ENCODE measurements at regions not wholly inside any gene's neighbourhood (a gene's known extent, or its start where the extent isn't known, plus 50 kb on each side); places are given as distances from the start of the nearest gene placed in this dataset.

DNA sequence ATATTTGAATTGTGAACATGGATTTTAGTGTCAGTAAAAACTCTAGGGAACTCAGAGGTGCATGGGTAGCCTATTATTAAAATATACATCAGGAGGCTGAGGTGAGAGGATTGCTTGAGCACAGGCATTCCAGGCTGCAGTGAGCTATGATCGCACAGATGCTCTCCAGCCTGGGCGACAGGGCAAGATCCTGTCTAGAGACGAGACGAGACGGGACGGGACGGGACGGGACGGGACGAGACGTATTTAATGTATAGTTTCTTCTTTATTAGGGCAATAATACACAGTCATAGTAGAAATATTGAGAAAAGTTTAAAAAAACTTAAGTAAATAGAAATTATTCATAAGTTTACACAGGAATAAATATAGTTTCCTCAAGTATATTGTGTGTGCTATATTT is 89.3 kb downstream of the DIPK2A start:
- no peak for ATAC-seq
- no peak for FAIRE-seq
- TF ChIP-seq, protein P1, sequence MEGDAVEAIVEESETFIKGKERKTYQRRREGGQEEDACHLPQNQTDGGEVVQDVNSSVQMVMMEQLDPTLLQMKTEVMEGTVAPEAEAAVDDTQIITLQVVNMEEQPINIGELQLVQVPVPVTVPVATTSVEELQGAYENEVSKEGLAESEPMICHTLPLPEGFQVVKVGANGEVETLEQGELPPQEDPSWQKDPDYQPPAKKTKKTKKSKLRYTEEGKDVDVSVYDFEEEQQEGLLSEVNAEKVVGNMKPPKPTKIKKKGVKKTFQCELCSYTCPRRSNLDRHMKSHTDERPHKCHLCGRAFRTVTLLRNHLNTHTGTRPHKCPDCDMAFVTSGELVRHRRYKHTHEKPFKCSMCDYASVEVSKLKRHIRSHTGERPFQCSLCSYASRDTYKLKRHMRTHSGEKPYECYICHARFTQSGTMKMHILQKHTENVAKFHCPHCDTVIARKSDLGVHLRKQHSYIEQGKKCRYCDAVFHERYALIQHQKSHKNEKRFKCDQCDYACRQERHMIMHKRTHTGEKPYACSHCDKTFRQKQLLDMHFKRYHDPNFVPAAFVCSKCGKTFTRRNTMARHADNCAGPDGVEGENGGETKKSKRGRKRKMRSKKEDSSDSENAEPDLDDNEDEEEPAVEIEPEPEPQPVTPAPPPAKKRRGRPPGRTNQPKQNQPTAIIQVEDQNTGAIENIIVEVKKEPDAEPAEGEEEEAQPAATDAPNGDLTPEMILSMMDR (IDR thresholded peaks at IDR 0.05) = no peak
- Histone ChIP-seq H3K4me3 (no peak overlapping the region), H3K4me1 (no peaks in the 10 kb centered on the region), H3K27me3 (no peaks in the 10 kb centered on the region), H3K36me3 (no peaks in the 10 kb centered on the region), H3K9me3 (no peaks in the 10 kb centered on the region), H3K27ac (no peak overlapping the region)
- intact Hi-C loops (cut with DNase I) = no loop called here
- 95 to 96% methylated on average over 11 of the region's 11 CpGs for WGBS, 2 donors
- DNase-seq = no peak

DNA sequence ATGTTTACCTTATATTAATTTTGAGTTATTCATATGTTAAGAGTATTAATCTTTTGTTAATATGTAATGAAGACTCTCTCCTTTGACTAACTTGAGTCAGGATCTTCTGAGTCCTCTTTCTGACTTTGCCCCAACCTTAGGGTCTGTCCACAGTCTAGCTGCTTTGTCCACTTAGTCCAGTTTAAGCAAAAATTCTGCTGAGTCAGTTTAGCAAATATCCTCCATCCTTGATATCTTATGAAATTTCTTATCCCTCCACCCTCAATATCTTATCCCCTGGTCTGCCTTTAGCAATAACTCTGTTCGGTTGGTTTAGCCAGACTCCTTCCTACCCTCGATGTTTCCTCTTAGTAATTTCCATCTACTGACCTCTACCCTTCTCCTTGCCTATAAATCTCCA is 91.7 kb downstream of the DIPK2A start:
- intact Hi-C loops (cut with DNase I) = no loop called here
- DNase-seq (no peak), ATAC-seq (no peak), FAIRE-seq (no peak)
- WGBS, 2 donors = 57 to 65% methylated on average over 2 of the region's 2 CpGs
- TF ChIP-seq, protein P1 (IDR thresholded peaks at IDR 0.05) = no peak
- Histone ChIP-seq H3K4me3 (no peak overlapping the region), H3K36me3 (no peaks in the 10 kb centered on the region), H3K9me3 (no peaks in the 10 kb centered on the region), H3K4me1 (no peaks in the 10 kb centered on the region), H3K27me3 (no peaks in the 10 kb centered on the region), H3K27ac (no peak overlapping the region)

DNA sequence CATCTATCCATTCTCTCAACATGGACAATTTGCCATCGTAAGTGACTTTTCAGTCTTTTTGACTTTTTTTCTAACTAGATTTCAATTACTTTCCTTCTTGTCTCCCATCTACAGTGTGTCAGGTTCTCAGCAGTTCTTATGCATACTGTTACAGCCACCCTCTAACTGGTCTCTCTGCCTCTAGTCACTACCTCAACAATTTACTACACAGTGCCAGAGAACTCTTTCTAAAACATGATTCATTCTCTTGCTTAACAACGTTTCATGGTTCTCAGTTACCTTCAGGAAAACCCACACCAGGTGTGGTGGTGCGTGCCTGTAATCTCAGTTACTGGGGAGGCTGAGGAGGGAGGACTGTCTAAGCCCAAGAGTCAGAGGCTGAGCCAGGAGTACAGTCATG is 95.4 kb downstream of the DIPK2A start:
- no peak overlapping the region for H3K27ac ChIP-seq
- TF ChIP-seq, protein P1 (IDR thresholded peaks at IDR 0.05) = no peak
- no peaks in the 10 kb centered on the region for H3K36me3 ChIP-seq
- 78 to 79% methylated on average over 3 of the region's 3 CpGs for WGBS, 2 donors
- ATAC-seq = no peak
- no peaks in the 10 kb centered on the region for H3K4me1 ChIP-seq
- FAIRE-seq = no peak
- H3K9me3 ChIP-seq = no peaks in the 10 kb centered on the region
- DNase-seq = no peak
- no peak overlapping the region for H3K4me3 ChIP-seq
- no peaks in the 10 kb centered on the region for H3K27me3 ChIP-seq
- intact Hi-C loops (cut with DNase I) = no loop called here

DNA sequence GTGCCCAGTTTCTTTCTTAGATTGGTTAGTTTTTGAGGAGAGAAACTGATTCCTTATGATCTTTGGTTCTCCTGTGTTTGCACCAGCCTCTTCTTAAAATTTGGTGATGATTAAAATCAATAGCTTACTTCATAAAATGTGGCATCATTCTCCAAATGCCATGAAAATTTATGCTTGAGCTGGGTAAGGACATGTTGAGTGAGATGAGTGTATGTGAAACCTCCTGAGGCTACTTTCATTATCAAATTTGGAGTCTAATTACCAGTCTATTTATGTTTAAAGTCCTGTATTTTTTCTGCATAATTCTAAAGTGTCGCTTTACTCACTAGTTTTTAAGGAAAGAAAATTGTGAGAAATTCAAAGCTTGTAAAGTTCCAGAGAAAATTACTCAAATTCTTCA is 102.1 kb downstream of the DIPK2A start:
- Histone ChIP-seq H3K4me3 (no peak overlapping the region), H3K4me1 (no peaks in the 10 kb centered on the region), H3K27ac (no peak overlapping the region), H3K9me3 (no peaks in the 10 kb centered on the region), H3K27me3 (no peaks in the 10 kb centered on the region), H3K36me3 (no peaks in the 10 kb centered on the region)
- WGBS, 2 donors = 43 to 92% methylated on average over 1 of the region's 1 CpG
- no peak for DNase-seq
- intact Hi-C loops (cut with DNase I) = no loop called here
- TF ChIP-seq, protein P1 (IDR thresholded peaks at IDR 0.05) = no peak
- no peak for FAIRE-seq
- ATAC-seq = no peak

DNA sequence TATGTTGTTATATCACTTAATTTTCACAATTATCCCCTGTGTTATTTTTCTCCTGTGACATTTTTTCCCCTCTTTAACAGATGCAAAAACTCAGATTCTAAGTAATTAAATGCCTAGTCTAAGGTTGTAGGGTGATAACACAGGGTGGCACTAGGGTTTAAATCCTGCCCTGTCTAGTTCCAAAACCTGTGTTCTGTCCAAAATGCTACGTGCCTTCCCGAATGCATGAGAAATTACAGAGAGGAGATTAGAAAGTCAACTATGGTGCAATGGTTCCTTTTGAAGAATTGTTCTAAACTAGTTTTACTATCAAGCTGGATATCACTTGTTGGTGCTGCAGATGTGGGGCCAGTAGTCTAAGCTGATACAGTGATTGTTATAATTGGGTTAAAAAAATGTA is 108.0 kb downstream of the DIPK2A start:
- 68 to 85% methylated on average over 2 of the region's 2 CpGs for WGBS, 2 donors
- no peaks in the 10 kb centered on the region for H3K27me3 ChIP-seq
- no peaks in the 10 kb centered on the region for H3K36me3 ChIP-seq
- no peak for ATAC-seq
- no peaks in the 10 kb centered on the region for H3K4me1 ChIP-seq
- no peak for FAIRE-seq
- no peak for DNase-seq
- no peak overlapping the region for H3K4me3 ChIP-seq
- intact Hi-C loops (cut with DNase I) = no loop called here
- no peaks in the 10 kb centered on the region for H3K9me3 ChIP-seq
- TF ChIP-seq, protein P1 (IDR thresholded peaks at IDR 0.05) = no peak
- no peak overlapping the region for H3K27ac ChIP-seq
